HG03064 (cell line): ENCODE measurements at regions not wholly inside any gene's neighbourhood (a gene's known extent, or its start where the extent isn't known, plus 50 kb on each side); places are given as distances from the start of the nearest gene placed in this dataset.

Experiments used
- ATAC-seq: cut with Tn5 transposase; IDR thresholded peaks from one replicate; pipeline ENCODE4 v1.9.1; 2021; ENCODE audit warnings: low read depth; ENCODE audit not compliant: unreplicated experiment

- ATAC-seq: no peak
These were observed 366.5 kb downstream of the SEC14L1 start for GRCh38 chr17:77507111-77507885.

- ATAC-seq: no peak
These were observed 367.4 kb downstream of the SEC14L1 start for GRCh38 chr17:77508047-77508715.

DNA sequence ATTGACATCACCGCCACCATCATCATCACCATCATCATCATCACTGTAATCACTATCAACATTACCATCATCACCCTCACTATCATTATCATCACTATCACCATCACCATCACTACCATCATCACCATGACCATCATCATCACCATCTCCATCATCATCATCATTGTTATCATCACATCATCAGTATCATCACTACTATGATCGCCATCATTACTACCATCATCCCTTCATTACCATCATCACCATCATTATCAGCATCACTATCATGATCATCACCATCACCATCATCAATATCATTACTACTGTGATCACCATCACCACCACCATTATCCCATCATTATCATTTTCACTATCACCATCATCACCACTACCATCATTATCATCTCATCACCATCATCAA, 368.3 kb downstream of the SEC14L1 start:
- ATAC-seq: no peak

DNA sequence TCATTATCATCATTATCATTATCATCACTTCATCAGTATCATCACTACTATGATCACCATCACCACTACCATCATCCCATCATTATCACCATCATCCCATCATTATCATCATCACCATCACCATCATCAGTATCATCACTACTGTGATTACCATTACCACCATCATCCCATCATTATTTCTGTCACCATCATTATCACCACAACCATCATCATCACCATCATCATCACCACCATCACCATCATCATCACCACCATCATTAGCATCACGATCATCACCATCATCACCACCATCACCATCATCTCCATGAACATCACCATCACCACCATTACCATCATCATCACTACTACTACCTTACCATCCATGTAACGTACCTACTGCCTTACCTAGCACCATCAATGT, 368.8 kb downstream of the SEC14L1 start:
- no peak for ATAC-seq

DNA sequence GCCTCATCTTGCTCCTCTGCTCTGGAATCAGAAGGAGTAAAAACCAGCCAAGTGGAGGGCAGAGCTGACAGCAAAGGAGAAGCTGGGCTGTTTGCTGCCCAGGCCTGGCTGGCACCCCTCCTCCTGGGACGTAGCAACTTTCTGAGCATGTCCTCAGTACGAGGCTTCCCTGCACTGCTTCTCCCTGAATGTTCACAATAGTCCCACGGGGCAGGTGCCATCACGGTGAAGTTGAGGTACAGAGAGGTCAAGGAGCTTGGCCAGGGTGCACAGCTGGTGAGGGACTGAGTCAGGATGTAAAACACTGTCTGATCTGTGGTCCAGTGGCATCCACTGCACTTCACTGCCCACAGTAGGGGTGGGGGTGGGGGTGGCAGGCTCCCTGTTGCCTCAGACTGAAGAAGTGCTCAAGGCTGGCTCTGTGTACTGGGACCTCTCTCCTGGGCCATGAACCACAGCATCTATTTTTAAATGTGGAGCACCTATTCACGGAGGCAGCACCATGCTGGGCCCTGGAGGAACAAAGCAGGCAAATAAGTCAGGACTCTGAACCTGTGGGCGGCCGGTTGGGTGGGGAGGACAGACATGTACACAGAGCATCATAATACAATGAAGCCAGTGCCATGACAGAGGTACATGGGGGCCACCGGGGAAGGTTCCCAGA, 369.5 kb downstream of the SEC14L1 start:
- no peak for ATAC-seq

DNA sequence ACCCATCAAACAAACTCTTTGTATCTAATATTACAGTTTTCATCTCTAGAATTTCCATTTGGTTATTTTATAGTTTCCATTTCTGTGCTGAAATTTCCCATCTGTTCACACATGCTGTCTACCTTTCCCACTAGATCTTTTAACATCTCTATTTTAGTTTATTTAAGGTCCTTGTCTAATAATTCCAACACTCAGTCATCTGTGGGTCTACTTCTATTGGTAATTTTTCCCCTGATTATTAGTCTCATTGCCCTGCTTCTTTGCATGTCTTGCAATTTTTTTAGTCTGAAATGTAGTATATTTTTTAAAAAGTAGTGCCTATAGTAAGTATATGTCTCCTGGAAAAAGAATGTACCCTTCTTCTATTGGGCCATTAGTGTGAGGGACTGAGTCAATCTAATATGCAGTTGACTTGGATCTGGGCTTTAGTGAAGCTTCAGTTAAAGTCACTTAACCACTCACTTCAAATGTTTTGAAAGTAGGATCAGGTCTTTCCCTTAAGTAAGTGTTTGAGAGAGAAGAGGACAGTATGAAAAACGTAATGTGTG, 370.8 kb downstream of the SEC14L1 start:
- no peak for ATAC-seq

- ATAC-seq: no peak
These were observed 371.5 kb downstream of the SEC14L1 start for GRCh38 chr17:77512062-77512946.

GRCh38 chr17:77513045-77513444, 372.3 kb downstream of the SEC14L1 start:
- no peak for ATAC-seq

GRCh38 chr17:77515227-77515626, 374.5 kb downstream of the SEC14L1 start:
- ATAC-seq: no peak

- no peak for ATAC-seq
These were observed 376.1 kb downstream of the SEC14L1 start for GRCh38 chr17:77516902-77517301.

- no peak for ATAC-seq
These were observed 380.3 kb downstream of the SEC14L1 start for GRCh38 chr17:77521076-77521475.

- no peak for ATAC-seq
These were observed 382.8 kb downstream of the SEC14L1 start for GRCh38 chr17:77523540-77523939.

DNA sequence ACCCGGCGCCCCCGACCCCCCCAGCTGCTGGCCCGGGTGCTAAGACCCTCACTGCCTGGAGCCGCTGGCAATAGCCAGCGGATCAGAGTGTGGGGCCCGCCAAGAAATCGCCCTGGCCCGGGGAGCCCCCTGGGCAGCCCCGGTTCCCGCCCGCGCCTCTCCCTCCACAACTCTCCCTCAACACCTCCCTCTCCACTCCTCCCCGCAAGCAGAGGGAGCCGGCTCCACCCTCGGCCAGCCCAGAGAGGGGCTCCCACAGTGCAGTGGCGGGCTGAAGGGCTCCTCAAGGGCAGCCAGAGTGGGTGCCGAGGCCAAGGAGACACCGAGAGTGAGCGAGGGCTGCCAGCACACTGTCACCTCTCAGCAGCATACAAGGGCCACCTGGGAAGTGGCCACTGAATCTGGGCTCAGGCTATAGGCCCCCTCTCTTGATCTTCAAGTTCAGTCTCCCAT, 385.5 kb downstream of the SEC14L1 start:
- ATAC-seq: no peak

DNA sequence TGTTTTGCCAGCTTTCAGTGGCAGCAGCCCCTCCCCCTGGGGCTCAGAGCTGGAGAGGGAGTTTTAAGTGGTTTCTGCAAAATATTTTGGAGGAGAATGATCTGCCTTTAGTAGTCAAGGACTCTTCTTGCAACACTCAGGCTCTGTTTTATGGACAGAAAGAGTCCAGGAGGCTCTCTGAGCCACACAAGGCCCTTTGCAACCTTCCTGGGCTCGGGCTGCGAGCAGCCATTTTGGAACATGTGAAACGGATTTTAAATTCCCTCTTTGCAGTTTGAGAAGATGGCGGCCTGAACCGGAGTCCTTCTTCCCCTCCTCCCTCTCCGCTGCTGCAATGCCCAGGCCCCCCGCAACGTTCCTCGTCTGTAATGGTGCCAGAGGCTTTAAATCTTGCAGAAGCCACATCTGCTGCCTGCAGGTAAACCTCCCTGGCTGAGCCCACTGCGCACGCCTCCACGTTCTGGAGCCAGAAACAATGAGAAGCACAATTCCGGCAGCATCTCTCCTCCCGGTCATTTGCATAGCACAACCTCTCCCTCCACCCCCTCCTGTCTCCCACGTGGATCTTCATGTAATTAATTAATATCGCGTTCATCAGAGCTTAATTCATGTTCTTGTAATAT, 386.1 kb downstream of the SEC14L1 start:
- no peak for ATAC-seq

DNA sequence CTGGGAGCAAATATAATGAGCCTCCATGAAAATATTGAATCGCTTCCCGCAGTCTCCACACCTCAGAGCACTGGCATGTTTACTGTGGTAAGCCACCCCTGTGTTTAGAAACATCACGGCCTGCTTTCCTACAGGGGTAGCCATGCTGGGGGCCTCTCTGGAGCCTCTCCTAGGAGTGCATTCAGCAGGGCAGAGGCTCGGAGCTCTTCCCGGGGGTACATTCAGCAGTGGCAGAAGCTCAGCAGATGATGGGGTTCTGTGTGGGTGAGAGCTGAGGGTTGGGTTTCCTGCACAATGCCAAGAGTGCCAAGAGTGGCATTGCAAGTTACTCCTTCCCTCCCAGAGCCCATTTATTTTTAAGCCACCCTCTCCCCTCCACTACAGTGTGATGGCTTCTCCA, 386.6 kb downstream of the SEC14L1 start:
- no peak for ATAC-seq

GRCh38 chr17:77527836-77528505, 387.2 kb downstream of the SEC14L1 start:
- ATAC-seq: no peak

DNA sequence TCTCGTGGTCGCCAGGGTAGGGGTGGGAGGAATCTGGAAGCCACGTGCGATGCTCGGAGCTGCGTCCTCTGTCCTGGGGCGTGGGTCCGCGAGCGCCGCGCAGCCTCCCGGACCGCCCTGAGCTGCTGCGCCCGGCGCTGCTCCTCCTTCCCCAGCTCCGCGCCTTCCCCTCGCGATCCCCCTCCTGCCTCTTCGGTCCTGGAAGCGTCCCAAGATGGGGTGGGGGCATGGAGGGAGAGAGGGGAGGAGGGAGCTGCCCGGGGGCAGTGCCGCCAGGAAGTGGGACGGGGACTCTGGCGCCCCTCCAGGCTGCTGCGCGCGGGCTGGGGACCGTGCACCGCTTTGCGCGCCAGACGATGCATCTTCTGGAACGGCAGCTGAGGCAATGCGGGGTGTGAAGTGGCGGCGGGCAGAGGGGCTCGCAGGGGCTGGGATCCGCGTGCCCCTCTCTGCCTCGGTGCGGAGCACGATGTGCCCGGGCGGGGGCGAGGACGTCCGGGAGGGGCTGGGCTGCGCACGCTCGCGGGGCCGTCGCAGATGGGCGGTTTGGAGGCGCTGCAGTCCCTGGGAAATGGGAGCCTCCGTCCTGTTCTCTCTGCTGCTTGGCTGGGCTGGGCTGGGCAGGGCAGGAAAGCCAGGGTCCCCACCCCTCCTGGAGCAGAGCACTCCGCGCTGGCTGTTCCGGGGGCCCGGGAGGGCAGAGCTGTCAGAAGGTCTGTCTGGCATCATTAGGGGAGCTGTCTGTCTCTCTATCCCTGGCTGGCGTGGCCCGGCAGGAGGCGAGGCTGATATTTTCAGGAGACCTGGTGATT, 388.0 kb downstream of the SEC14L1 start:
- no peak for ATAC-seq

DNA sequence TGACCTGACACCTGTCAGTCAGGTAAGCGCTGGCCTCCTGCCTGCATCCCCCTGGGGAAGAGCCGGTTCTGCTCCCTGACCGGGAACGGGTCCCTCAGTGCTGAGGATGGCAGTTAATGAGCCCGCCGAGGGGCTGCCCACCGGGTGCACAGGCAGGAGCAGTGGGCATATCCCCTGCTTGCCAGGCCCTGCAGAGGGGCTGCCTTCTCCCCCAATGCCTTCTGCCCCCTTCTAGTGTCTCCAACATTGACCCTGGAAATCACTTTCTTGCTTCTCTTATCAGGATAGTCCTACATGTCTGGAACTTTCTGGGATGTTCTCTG, 388.5 kb downstream of the SEC14L1 start:
- ATAC-seq: no peak

GRCh38 chr17:77530591-77530990, 389.8 kb downstream of the SEC14L1 start:
- no peak for ATAC-seq
